GM12875 (cell line): ENCODE measurements at regions not wholly inside any gene's neighbourhood (a gene's known extent, or its start where the extent isn't known, plus 50 kb on each side); places are given as distances from the start of the nearest gene placed in this dataset.

Experiments used
- H3K4me3 ChIP-seq: one replicate; pipeline ENCODE4 v1.5.1; 2011; ENCODE audit warnings: low read depth, low read length, control low read depth
- CTCF ChIP-seq: IDR thresholded peaks from 2 replicates; pipeline ENCODE4 v1.5.1; 2011; ENCODE audit warnings: low read depth, mild to moderate bottlenecking, control low read depth, inconsistent platforms, low read length, moderate library complexity, borderline replicate concordance; ENCODE audit not compliant: insufficient read depth

- TF ChIP-seq CTCF = no peak
- no peak overlapping the region for H3K4me3 ChIP-seq
Measured at GRCh38 chr16:80047842-80048241, 447.3 kb upstream of the MAF start.

GRCh38 chr16:80046848-80047247, 446.3 kb upstream of the MAF start:
- no peak overlapping the region for H3K4me3 ChIP-seq
- TF ChIP-seq CTCF = no peak

- no peak overlapping the region for H3K4me3 ChIP-seq
- no peak for TF ChIP-seq CTCF
Measured at GRCh38 chr16:80046261-80046660, 445.7 kb upstream of the MAF start.

GRCh38 chr16:80045861-80046260, 445.3 kb upstream of the MAF start:
- H3K4me3 ChIP-seq = no peak overlapping the region
- no peak for TF ChIP-seq CTCF

- no peak overlapping the region for H3K4me3 ChIP-seq
- no peak for TF ChIP-seq CTCF
Measured at GRCh38 chr16:80041410-80041809, 440.9 kb upstream of the MAF start.

GRCh38 chr16:80040814-80041213, 440.3 kb upstream of the MAF start:
- no peak for TF ChIP-seq CTCF
- no peak overlapping the region for H3K4me3 ChIP-seq

- no peak for TF ChIP-seq CTCF
- H3K4me3 ChIP-seq = no peak overlapping the region
Measured at GRCh38 chr16:80040413-80040812, 439.9 kb upstream of the MAF start.
